PFSK-1 (cell line): ENCODE measurements at regions not wholly inside any gene's neighbourhood (a gene's known extent, or its start where the extent isn't known, plus 50 kb on each side); places are given as distances from the start of the nearest gene placed in this dataset.

Experiments
- FOXP2 ChIP-seq: optimal IDR thresholded peaks from 2 replicates; pipeline ENCODE3; 2011; ENCODE audit warnings: borderline replicate concordance, control low read depth, inconsistent platforms; ENCODE audit not compliant: insufficient read depth; ENCODE audit errors: extremely low read length, extremely low read depth
- POLR2AphosphoS5 ChIP-seq: IDR thresholded peaks from 2 replicates; pipeline ENCODE4 v1.6.1; 2012; ENCODE audit warnings: low read depth, mild to moderate bottlenecking, control low read depth, low read length, moderate library complexity
- REST ChIP-seq, 2 experiments: IDR thresholded peaks; 2 replicates each; pipeline versions ENCODE4 v1.6.1 to v1.8.0; 2011 to 2012; ENCODE audit warnings: low read depth in 2 of 2, low read length in 2 of 2, control low read depth in 1 of 2, inconsistent platforms in 1 of 2, mild to moderate bottlenecking in 1 of 2, moderate library complexity in 1 of 2; ENCODE audit not compliant: insufficient read depth in 1 of 2
- SIN3A ChIP-seq: IDR thresholded peaks from 2 replicates; pipeline ENCODE4 v1.6.1; 2012; ENCODE audit warnings: mild to moderate bottlenecking, low read length, moderate library complexity, borderline replicate concordance; ENCODE audit not compliant: insufficient read depth
- TAF1 ChIP-seq: IDR thresholded peaks from 2 replicates; pipeline ENCODE4 v1.6.1; 2012; ENCODE audit warnings: low read length, control low read depth, borderline replicate concordance; ENCODE audit not compliant: insufficient read depth

GRCh38 chr4:34643476-34643875 lies 1600.8 kb downstream of the ARAP2 start:
- TF ChIP-seq TAF1 (no peak), FOXP2 (no peak), REST (IDR thresholded peaks at IDR 0.05; ENCODE audit: insufficient read depth in 1 of 2, low read depth in 2 of 2, low read length in 2 of 2) (no peak), POLR2AphosphoS5 (no peak), SIN3A (no peak)

DNA sequence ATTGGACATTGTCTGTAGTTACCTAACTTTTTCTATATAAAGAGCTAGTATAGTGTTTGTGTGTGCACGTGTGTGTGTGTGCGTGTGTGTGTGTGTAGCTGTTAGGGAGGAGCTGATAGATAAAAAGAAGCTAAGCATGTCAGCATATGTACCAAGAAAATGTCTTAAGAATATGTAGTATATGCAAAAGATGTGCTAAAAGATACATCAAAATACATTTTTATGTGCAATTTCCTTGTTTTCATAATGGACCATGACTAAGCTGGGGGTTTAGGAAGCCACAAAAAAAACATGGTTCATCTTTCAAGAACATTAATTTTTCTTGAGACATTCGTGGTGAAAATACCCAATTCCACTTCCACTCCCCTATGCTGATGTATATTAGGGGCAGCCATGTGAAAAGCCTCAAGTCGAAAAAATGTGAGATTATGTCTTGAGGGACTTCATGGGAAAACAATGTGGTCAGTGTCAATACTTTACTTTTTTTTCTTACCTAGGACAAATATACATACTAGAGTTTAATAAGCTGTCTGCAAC lies 1599.7 kb downstream of the ARAP2 start:
- TF ChIP-seq SIN3A (no peak), FOXP2 (no peak), POLR2AphosphoS5 (no peak), TAF1 (no peak), REST (IDR thresholded peaks at IDR 0.05; ENCODE audit: insufficient read depth in 1 of 2, low read depth in 2 of 2, low read length in 2 of 2) (no peak)

DNA sequence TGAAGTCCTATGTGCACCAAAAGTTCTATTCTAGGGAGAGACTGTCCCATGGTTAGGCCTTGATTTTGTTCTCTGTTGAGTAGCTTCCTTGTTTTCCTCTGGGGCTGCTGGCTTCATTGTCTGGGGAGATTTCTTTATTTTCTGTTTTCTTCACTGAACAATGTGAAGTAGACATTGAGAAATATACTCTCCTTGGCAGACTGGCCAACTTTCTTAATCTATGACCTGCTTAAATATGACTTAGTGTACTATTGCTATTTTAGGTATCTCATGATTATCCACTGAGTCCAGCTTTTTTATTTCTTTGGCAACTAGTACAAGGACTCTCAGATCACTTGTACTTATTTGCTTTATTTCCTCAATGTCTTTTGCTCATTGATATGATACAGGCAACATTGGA lies 1594.6 kb downstream of the ARAP2 start:
- TF ChIP-seq SIN3A (no peak), POLR2AphosphoS5 (no peak), REST (IDR thresholded peaks at IDR 0.05; ENCODE audit: insufficient read depth in 1 of 2, low read depth in 2 of 2, low read length in 2 of 2) (no peak), FOXP2 (no peak), TAF1 (no peak)

DNA sequence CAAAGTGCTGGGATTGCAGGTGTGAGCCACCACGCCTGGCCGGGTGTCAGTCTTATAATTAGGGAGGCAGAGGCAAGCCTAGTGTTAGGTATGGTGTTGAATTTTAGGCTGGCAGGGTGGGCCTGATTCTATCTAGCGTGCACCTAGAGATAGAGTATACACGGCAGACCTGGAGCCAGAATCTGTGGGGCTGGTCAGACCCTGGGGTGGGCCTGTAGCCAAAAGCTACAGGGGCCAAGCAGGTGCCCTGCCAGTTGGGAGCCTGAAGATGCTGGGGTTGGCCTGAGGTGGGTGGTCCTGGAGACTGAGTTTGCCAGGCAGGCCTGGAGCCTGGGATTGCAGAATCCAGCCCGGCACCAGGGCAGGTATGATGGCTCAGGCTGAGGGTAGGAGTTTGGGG lies 1580.3 kb downstream of the ARAP2 start:
- TF ChIP-seq SIN3A (no peak), TAF1 (no peak), FOXP2 (no peak), POLR2AphosphoS5 (no peak), REST (IDR thresholded peaks at IDR 0.05; ENCODE audit: insufficient read depth in 1 of 2, low read depth in 2 of 2, low read length in 2 of 2) (no peak)

DNA sequence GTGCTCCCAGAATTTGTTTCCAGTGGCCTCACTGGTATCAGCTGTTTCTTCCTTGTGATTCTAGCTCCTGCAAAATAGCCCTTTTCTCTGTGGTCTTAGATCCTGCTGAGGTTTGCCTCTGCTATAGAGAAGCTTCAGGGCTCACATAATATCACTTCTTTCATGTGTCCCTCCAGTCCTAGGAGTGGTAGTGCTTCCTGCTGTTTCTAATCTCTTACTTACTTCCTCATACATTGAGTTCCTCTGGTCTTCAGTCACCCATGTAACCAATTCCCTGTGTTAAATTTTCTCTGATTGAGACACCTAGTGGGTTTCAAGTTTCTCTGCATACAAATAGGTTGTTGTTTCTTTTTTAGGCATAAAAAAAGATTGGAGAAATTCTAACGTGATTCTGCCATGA lies 1567.9 kb downstream of the ARAP2 start:
- TF ChIP-seq POLR2AphosphoS5 (no peak), TAF1 (no peak), REST (IDR thresholded peaks at IDR 0.05; ENCODE audit: insufficient read depth in 1 of 2, low read depth in 2 of 2, low read length in 2 of 2) (no peak), FOXP2 (no peak), SIN3A (no peak)
